ENCODE measurements at regions not wholly inside any gene's neighbourhood (a gene's known extent, or its start where the extent isn't known, plus 50 kb on each side); places are given as distances from the start of the nearest gene placed in this dataset.

DNA sequence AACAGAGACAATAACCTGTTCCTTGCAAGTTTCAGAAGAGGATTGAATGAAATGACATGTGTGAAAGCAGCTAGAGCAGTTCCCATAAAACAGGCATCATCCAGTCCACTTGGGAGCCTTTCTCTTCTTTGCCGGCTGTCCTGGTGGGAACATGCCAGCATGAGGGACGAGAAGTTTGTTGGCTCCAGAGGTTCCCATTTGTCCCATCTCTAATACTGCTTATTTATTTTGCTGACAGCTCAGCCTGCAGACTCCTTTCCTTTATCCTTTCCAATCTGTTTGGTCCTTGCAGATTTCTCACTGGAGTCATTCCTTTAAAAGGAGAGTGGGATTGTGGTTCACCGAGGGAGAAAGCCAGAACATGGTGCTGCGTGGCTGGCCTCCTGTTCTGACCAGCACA lies 321.5 kb upstream of the CLINT1 start:
- TF ChIP-seq, protein P1, sequence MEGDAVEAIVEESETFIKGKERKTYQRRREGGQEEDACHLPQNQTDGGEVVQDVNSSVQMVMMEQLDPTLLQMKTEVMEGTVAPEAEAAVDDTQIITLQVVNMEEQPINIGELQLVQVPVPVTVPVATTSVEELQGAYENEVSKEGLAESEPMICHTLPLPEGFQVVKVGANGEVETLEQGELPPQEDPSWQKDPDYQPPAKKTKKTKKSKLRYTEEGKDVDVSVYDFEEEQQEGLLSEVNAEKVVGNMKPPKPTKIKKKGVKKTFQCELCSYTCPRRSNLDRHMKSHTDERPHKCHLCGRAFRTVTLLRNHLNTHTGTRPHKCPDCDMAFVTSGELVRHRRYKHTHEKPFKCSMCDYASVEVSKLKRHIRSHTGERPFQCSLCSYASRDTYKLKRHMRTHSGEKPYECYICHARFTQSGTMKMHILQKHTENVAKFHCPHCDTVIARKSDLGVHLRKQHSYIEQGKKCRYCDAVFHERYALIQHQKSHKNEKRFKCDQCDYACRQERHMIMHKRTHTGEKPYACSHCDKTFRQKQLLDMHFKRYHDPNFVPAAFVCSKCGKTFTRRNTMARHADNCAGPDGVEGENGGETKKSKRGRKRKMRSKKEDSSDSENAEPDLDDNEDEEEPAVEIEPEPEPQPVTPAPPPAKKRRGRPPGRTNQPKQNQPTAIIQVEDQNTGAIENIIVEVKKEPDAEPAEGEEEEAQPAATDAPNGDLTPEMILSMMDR (IDR thresholded peaks at IDR 0.05): no peak
- no peak for TF ChIP-seq POLR2A (IDR thresholded peaks at IDR 0.05)

All from adrenal gland (tissue), 5 donors.